GM10266 (cell line): ENCODE measurements at regions not wholly inside any gene's neighbourhood (a gene's known extent, or its start where the extent isn't known, plus 50 kb on each side); places are given as distances from the start of the nearest gene placed in this dataset.
"Not testable (repeated sequence)": the region's sequence is repeated elsewhere in the genome, so short reads cannot be mapped to it uniquely, and the experiment has no call there.

Experiments used
- DNase-seq: peaks from one replicate; pipeline ENCODE4 v3.0.0; 2012; ENCODE audit errors: extremely low spot score
- TF ChIP-seq, protein P1 (sequence below): IDR thresholded peaks from 2 replicates; pipeline ENCODE4 v1.5.1; 2012; ENCODE audit warnings: mild to moderate bottlenecking, low read depth; ENCODE audit not compliant: control insufficient read depth, insufficient read depth; ENCODE audit errors: missing control alignments

DNA sequence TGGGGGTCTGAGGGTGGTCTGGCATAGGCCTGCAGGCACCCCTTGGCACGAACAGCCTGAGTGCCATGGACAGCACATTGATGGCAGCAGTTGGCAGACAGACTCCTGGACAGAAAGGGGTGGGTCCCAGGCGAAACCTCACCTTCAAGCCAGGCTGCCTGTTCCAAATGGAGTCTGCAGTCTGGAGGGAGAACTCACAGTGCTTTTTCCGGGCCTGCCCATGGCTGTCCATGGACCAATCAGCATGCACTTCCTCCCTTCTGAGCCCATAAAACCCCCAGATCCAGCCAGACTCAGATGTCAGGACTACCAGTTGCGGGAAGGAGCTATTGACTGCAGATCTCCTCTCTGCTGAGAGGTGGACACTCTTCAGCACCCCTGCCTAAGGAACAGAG, 694.6 kb upstream of the ACVR2A start:
- TF ChIP-seq, protein P1, sequence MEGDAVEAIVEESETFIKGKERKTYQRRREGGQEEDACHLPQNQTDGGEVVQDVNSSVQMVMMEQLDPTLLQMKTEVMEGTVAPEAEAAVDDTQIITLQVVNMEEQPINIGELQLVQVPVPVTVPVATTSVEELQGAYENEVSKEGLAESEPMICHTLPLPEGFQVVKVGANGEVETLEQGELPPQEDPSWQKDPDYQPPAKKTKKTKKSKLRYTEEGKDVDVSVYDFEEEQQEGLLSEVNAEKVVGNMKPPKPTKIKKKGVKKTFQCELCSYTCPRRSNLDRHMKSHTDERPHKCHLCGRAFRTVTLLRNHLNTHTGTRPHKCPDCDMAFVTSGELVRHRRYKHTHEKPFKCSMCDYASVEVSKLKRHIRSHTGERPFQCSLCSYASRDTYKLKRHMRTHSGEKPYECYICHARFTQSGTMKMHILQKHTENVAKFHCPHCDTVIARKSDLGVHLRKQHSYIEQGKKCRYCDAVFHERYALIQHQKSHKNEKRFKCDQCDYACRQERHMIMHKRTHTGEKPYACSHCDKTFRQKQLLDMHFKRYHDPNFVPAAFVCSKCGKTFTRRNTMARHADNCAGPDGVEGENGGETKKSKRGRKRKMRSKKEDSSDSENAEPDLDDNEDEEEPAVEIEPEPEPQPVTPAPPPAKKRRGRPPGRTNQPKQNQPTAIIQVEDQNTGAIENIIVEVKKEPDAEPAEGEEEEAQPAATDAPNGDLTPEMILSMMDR, result no peak
- no peak for DNase-seq

DNA sequence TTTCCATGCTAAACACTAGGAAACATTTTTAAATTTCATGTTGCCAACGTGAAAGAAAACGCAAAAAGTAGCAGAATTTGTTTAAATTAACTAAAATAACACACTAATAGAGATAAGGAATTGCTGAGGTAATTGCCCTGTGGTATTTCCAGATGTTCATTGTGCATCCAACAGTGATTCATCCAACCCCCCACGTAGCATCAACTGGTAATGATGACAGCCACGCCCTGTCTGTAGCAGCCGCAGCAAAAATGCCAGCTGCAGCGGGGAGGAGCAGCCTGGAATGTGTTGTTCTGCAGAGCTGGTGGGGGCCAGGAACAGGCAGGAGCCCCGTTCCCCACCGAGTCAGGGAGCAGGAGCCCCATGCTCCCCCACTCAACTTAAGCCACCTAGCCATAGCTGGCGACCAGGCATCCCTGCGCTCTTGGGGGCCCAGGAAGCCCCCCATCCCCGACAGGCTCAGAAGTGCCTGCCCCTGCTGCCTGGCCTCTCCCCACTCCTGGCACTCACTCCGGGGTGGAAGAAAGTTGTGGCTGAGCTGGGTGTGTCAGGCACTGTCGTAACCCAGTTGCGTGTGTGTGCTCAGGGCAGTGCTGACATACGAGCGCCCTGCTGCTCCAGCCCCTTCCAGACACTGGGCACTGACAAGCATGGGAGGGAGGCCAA, 695.1 kb upstream of the ACVR2A start:
- TF ChIP-seq, protein P1, result no peak
- DNase-seq, result no peak

DNA sequence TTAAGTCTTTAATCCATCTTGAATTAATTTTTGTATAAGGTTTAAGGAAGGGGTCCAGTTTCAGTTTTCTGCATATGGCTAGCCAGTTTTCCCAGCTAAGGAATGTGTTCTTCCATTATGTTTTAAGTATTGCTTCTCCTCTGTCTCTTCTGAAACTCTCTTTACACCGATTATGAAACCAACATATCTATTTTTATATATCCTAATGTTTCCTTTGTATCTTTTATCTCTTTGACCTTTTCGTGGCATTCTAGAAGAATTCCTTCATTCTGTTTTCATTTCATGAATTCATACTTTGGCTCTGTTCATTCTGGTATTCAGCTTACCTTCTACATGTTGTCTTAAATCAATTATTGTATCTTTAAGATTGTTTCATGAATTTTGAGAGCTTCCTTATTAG, 697.0 kb upstream of the ACVR2A start:
- no peak for DNase-seq
- TF ChIP-seq, protein P1, result no peak

DNA sequence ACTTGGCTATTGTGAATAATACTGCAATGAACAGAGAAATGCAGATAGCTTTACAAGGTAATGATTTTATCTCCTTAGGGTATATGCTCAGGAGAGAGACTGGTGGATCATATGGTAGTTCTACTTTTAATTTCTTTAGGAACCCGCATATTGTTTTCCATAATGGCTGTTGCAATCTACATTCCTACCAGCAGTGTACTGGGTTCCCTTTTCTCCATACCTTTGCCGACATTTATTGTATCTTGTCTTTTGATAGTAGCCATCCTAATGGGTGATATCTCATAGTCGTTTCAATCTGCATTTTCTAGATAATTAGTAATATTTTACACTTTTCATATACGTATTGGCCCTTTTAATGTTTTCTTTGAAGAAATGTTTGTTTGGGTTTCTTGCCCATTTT, 702.9 kb upstream of the ACVR2A start:
- TF ChIP-seq, protein P1, result no peak
- DNase-seq, result no peak

DNA sequence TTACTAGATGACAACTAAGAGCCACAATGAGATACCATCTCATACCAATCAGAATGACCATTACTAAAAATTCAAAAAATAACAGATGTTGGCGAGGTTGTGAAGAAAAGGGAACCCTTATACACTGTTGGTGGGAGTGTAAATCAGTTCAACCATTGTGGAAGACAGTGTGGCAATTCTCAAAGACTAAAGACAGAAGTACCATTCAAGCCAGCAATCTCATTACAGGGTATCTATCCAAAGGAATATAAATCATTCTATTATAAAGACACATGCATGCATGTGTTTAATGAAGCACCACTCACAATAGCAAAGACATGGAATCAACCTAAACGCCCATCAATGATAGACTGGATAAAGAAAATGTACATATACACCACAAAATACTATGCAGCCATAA, 705.1 kb upstream of the ACVR2A start:
- not testable (repeated sequence) for DNase-seq

DNA sequence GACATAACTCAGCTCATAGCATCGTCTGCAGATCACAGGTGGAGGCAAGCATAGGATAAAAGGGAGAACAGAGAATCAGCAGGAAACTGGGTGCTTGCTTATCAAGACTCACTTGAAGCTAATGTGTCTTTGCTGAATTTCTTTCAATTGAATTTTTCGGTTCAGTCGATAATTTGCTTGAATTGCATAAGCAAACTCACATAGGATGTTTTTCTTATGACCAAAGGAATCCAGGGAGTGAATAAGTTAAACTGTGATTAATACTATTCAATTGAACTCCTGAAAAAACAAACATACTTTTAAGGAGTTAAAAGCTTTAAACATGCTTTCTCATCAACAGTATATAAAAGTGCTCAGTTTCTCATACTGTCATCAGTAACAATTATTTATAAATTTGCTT, 707.1 kb upstream of the ACVR2A start:
- no peak for DNase-seq
- TF ChIP-seq, protein P1, result no peak

DNA sequence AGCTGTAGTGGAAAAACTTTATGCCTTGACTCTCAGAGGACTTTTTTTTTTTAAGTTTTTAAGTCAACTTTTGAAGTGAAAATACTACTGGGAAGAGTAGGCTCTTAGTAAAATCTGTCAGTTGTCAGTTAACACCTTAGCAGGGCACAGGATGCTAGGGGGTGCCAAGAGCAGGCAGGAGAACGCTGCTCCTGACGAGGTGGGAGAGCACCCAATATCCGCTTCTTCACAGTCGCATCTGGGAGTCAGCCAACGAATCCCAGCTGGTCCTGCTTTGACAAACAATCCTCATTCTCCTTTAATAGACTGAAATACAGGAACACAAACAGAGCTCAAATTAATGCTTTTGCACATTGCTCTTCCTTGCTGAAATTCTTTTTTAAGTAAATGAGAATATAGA, 709.5 kb upstream of the ACVR2A start:
- TF ChIP-seq, protein P1, result no peak
- no peak for DNase-seq
